ENCODE measurements at regions not wholly inside any gene's neighbourhood (a gene's known extent, or its start where the extent isn't known, plus 50 kb on each side); places are given as distances from the start of the nearest gene placed in this dataset.

- ATAC-seq = no peak
- Mint-ChIP-seq H3K27me3 (ENCODE audit: insufficient read depth, low read depth, poor library complexity) (no peaks in the 10 kb centered on the region), H3K4me3 (no peak overlapping the region), H3K9me3 (peaks cover 91% of the 10 kb centered on the region), H3K4me1 (no peaks in the 10 kb centered on the region), H3K36me3 (ENCODE audit: low read depth) (peaks cover 28% of the 10 kb centered on the region), H3K27ac (no peak overlapping the region)
- Histone ChIP-seq H3K9me2 (ENCODE audit: insufficient read depth) (no peaks in the 10 kb centered on the region), H3K4me2 (no peak overlapping the region), H2AFZ (no peak overlapping the region), H3K4me1 (ENCODE audit: insufficient read depth) (no peaks in the 10 kb centered on the region), H3K79me2 (replicated peaks; ENCODE audit: insufficient read depth) (no peaks in the 10 kb centered on the region), H4K20me1 (replicated peaks; ENCODE audit: insufficient read depth) (no peaks in the 10 kb centered on the region), H3K4me3 (no peak overlapping the region), H3K27ac (ENCODE audit: low read depth) (no peak overlapping the region), H3F3A (replicated peaks; ENCODE audit: low read depth) (no peaks in the 10 kb centered on the region), H3K27me3 (ENCODE audit: insufficient read depth) (no peaks in the 10 kb centered on the region), H3K36me3 (ENCODE audit: insufficient read depth) (no peaks in the 10 kb centered on the region; the same call in 1 of the 2 replicates)
- DNase-seq (ENCODE audit: low spot score) = no peak
- TF ChIP-seq EZH2 (IDR thresholded peaks at IDR 0.05; ENCODE audit: low read depth, unreplicated experiment) (no peak), JUNB (IDR thresholded peaks at IDR 0.05; ENCODE audit: unreplicated experiment) (no peak), REST (IDR thresholded peaks at IDR 0.05; ENCODE audit: unreplicated experiment) (no peak), CTCF (conservative IDR thresholded peaks at IDR 0.05; ENCODE audit: low read depth in 2 of 2) (no peak), CREB1 (CRISPR knock-in tag; IDR thresholded peaks at IDR 0.05; ENCODE audit: low read depth) (no peak), ZNF331 (CRISPR knock-in tag; IDR thresholded peaks at IDR 0.05; ENCODE audit: low read depth) (no peak), ZNF114 (CRISPR knock-in tag; IDR thresholded peaks at IDR 0.05) (no peak), STAT1 (IDR thresholded peaks at IDR 0.05; ENCODE audit: unreplicated experiment) (no peak), EZH2phosphoT487 (IDR thresholded peaks at IDR 0.05; ENCODE audit: unreplicated experiment) (no peak), POLR2AphosphoS5 (IDR thresholded peaks at IDR 0.05; ENCODE audit: low read depth) (no peak)
- TF ChIP-seq, protein P1, sequence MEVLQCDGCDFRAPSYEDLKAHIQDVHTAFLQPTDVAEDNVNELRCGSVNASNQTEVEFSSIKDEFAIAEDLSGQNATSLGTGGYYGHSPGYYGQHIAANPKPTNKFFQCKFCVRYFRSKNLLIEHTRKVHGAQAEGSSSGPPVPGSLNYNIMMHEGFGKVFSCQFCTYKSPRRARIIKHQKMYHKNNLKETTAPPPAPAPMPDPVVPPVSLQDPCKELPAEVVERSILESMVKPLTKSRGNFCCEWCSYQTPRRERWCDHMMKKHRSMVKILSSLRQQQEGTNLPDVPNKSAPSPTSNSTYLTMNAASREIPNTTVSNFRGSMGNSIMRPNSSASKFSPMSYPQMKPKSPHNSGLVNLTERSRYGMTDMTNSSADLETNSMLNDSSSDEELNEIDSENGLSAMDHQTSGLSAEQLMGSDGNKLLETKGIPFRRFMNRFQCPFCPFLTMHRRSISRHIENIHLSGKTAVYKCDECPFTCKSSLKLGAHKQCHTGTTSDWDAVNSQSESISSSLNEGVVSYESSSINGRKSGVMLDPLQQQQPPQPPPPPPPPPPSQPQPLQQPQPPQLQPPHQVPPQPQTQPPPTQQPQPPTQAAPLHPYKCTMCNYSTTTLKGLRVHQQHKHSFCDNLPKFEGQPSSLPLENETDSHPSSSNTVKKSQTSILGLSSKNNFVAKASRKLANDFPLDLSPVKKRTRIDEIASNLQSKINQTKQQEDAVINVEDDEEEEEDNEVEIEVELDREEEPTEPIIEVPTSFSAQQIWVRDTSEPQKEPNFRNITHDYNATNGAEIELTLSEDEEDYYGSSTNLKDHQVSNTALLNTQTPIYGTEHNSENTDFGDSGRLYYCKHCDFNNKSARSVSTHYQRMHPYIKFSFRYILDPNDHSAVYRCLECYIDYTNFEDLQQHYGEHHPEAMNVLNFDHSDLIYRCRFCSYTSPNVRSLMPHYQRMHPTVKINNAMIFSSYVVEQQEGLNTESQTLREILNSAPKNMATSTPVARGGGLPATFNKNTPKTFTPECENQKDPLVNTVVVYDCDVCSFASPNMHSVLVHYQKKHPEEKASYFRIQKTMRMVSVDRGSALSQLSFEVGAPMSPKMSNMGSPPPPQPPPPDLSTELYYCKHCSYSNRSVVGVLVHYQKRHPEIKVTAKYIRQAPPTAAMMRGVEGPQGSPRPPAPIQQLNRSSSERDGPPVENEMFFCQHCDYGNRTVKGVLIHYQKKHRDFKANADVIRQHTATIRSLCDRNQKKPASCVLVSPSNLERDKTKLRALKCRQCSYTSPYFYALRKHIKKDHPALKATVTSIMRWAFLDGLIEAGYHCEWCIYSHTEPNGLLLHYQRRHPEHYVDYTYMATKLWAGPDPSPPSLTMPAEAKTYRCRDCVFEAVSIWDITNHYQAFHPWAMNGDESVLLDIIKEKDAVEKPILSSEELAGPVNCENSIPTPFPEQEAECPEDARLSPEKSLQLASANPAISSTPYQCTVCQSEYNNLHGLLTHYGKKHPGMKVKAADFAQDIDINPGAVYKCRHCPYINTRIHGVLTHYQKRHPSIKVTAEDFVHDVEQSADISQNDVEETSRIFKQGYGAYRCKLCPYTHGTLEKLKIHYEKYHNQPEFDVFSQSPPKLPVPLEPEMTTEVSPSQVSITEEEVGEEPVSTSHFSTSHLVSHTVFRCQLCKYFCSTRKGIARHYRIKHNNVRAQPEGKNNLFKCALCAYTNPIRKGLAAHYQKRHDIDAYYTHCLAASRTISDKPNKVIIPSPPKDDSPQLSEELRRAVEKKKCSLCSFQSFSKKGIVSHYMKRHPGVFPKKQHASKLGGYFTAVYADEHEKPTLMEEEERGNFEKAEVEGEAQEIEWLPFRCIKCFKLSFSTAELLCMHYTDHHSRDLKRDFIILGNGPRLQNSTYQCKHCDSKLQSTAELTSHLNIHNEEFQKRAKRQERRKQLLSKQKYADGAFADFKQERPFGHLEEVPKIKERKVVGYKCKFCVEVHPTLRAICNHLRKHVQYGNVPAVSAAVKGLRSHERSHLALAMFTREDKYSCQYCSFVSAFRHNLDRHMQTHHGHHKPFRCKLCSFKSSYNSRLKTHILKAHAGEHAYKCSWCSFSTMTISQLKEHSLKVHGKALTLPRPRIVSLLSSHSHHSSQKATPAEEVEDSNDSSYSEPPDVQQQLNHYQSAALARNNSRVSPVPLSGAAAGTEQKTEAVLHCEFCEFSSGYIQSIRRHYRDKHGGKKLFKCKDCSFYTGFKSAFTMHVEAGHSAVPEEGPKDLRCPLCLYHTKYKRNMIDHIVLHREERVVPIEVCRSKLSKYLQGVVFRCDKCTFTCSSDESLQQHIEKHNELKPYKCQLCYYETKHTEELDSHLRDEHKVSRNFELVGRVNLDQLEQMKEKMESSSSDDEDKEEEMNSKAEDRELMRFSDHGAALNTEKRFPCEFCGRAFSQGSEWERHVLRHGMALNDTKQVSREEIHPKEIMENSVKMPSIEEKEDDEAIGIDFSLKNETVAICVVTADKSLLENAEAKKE (CRISPR knock-in tag; IDR thresholded peaks at IDR 0.05) = no peak
These were observed 846.5 kb downstream of the TYW1 start for GRCh38 chr7:67843001-67843565.
